GM12878 (cell line): ENCODE measurements at regions not wholly inside any gene's neighbourhood (a gene's known extent, or its start where the extent isn't known, plus 50 kb on each side); places are given as distances from the start of the nearest gene placed in this dataset.

Experiments
- ATAC-seq: fragments of 200-7000 bp; cut with Tn5 transposase; 3 replicates; pipeline ENCODE4 v1.9.1; 2020; ENCODE audit warnings: mild to moderate bottlenecking, moderate library complexity
- BruUV-seq: library from RNA; stranded (reverse); fragments of 400-500 nt; replicated peaks from 2 replicates; lab custom pipeline; 2021; lab: Mats Ljungman, UMichigan
- CTCF ChIA-PET: fragments of 300-600 bp; sonication (Branson Sonifier 250); formaldehyde crosslinking; extraction: SDS; loops from one replicate; lab custom pipeline; 2021; ENCODE audit warnings: inconsistent platforms; lab: Yijun Ruan, JAX
- POLR2A ChIA-PET: fragments of 350-600 bp; formaldehyde crosslinking; extraction: SDS; loops from one replicate; lab custom pipeline; 2021; ENCODE audit warnings: inconsistent platforms; lab: Charles Lee
- RAD21 ChIA-PET: fragments of 300-600 bp; sonication (Branson Sonifier 250); formaldehyde crosslinking; loops from one replicate; lab custom pipeline; 2023; ENCODE audit warnings: antibody characterized with exemption; ENCODE audit not compliant: unreplicated experiment; lab: Charles Lee
- SMC1A ChIA-PET: fragments of 300-600 bp; sonication (Branson Sonifier 250); formaldehyde crosslinking; loops from one replicate; lab custom pipeline; 2023; ENCODE audit not compliant: unreplicated experiment, uncharacterized antibody; lab: Charles Lee
- DNase-seq: peaks from one replicate; pipeline ENCODE4 v3.0.0-alpha.2; 2011; ENCODE audit warnings: low read depth, low spot score
- FAIRE-seq: peaks from 3 replicates; lab custom pipeline; 2011; peaks lifted over from hg19 to GRCh38; lab: Jason Lieb, UNC
- H2AFZ ChIP-seq: 2 replicates; pipeline ENCODE4 v1.6.0; 2011; ENCODE audit warnings: low read depth, low read length, control low read depth; ENCODE audit not compliant: control insufficient read depth
- H3K27ac ChIP-seq: 2 replicates; pipeline ENCODE4 v1.5.1; 2011; ENCODE audit warnings: control low read depth; ENCODE audit not compliant: control insufficient read depth, insufficient read depth
- H3K27me3 ChIP-seq, 2 experiments: replicated peaks in 1 of 2; 2 replicates each; pipeline versions ENCODE4 v1.6.0 to v1.6.1; 2011; ENCODE audit warnings: low read length in 1 of 2; ENCODE audit not compliant: control insufficient read depth in 2 of 2, insufficient read depth in 2 of 2
- H3K36me3 ChIP-seq, 2 experiments: 2 replicates each; pipeline ENCODE4 v1.5.1; 2011; ENCODE audit warnings: low read length in 1 of 2; ENCODE audit not compliant: control insufficient read depth in 2 of 2, insufficient read depth in 2 of 2
- H3K4me1 ChIP-seq: 2 replicates; pipeline ENCODE4 v1.6.1; 2011; ENCODE audit warnings: mild to moderate bottlenecking, low read length, moderate library complexity, mixed read lengths; ENCODE audit not compliant: control insufficient read depth, insufficient read depth
- H3K4me2 ChIP-seq: 2 replicates; pipeline ENCODE4 v1.6.0; 2011; ENCODE audit warnings: control low read depth; ENCODE audit not compliant: control insufficient read depth, insufficient read depth
- H3K4me3 ChIP-seq: fragments of 200-600 bp; sonication (generic); 2 replicates; pipeline ENCODE4 v1.5.1; 2016
- H3K79me2 ChIP-seq: 2 replicates; pipeline ENCODE4 v1.6.0; 2011; ENCODE audit warnings: low read length; ENCODE audit not compliant: control insufficient read depth, insufficient read depth
- H3K9ac ChIP-seq: 2 replicates; pipeline ENCODE4 v1.8.0; 2011; ENCODE audit warnings: low read length, control low read depth, mixed read lengths; ENCODE audit not compliant: control insufficient read depth, insufficient read depth
- H3K9me3 ChIP-seq: replicated peaks from 3 replicates; pipeline ENCODE4 v1.5.1; 2011; ENCODE audit warnings: mild to moderate bottlenecking, low read length; ENCODE audit not compliant: control insufficient read depth, insufficient read depth
- H4K20me1 ChIP-seq: 2 replicates; pipeline ENCODE4 v1.6.0; 2011; ENCODE audit not compliant: control insufficient read depth, insufficient read depth
- NR2C2 ChIP-seq: IDR thresholded peaks from 2 replicates; pipeline ENCODE4 v1.6.1; 2011; ENCODE audit warnings: borderline replicate concordance, low read depth; ENCODE audit not compliant: control insufficient read depth, insufficient read length
- SMAD1 ChIP-seq: fragments of 450-650 bp; IDR thresholded peaks from 2 replicates; pipeline ENCODE4 v1.6.1; 2018; ENCODE audit warnings: mild to moderate bottlenecking, low read depth; ENCODE audit not compliant: partially characterized antibody
- WGBS: methylation state at CpG from one replicate; pipeline ENCODE4 v1.1.6; 2016; ENCODE audit warnings: low lambda C conversion rate; ENCODE audit not compliant: insufficient replicate concordance, insufficient coverage; ENCODE audit errors: missing lambda C conversion rate; 5-methylcytosine and 5-hydroxymethylcytosine counted together
- in situ Hi-C: fragments of 300-500 bp; cut with MboI; formaldehyde crosslinking; loops from 9 replicates; pipeline ENCODE4 v1.14.3; 2018; ENCODE audit warnings: mixed read lengths
- intact Hi-C: fragments of 100-400 bp; cut with micrococcal nuclease; formaldehyde crosslinking; loops from one replicate; pipeline ENCODE4 v1.14.2; 2022; ENCODE audit not compliant: unreplicated experiment
- TF ChIP-seq, protein P1 (sequence below): IDR thresholded peaks from 2 replicates; pipeline ENCODE4 v1.6.1; 2012; ENCODE audit warnings: improper control_type of control experiment, low read depth, low read length; ENCODE audit not compliant: insufficient replicate concordance
- TF ChIP-seq, protein P2 (sequence below): IDR thresholded peaks from 2 replicates; pipeline ENCODE4 v1.6.1; 2012; ENCODE audit warnings: low read depth, low read length, improper control_type of control experiment
- TF ChIP-seq, protein P3 (sequence below): fragments of 450-650 bp; IDR thresholded peaks from 2 replicates; pipeline ENCODE4 v1.6.1; 2017; ENCODE audit warnings: borderline replicate concordance

DNA sequence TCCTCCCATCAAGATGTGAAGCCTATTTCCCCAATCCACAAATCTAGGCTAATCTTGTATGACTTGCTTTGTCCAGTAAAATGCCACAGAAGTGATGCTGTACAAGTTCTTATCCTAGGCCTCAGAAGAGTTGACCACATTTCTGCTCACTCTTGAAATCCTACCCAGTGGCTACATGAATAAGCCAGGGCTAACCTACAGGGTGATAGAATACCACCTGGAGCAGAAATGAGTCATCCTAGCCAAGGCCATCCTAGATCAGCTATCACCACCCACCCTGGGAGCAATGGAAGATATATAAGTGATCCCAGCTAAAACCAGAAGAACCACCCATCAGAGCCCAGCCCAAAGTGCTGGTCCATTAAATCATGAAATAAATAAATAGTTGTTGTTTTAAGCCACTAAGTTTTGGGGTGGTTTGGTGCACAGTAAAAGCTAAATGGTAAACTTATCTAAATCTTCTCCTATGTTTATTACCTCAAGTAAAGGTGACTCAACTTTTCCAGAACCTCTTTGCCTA, 105.1 kb downstream of the RPS29 start (continued):
- TF ChIP-seq, protein P1, sequence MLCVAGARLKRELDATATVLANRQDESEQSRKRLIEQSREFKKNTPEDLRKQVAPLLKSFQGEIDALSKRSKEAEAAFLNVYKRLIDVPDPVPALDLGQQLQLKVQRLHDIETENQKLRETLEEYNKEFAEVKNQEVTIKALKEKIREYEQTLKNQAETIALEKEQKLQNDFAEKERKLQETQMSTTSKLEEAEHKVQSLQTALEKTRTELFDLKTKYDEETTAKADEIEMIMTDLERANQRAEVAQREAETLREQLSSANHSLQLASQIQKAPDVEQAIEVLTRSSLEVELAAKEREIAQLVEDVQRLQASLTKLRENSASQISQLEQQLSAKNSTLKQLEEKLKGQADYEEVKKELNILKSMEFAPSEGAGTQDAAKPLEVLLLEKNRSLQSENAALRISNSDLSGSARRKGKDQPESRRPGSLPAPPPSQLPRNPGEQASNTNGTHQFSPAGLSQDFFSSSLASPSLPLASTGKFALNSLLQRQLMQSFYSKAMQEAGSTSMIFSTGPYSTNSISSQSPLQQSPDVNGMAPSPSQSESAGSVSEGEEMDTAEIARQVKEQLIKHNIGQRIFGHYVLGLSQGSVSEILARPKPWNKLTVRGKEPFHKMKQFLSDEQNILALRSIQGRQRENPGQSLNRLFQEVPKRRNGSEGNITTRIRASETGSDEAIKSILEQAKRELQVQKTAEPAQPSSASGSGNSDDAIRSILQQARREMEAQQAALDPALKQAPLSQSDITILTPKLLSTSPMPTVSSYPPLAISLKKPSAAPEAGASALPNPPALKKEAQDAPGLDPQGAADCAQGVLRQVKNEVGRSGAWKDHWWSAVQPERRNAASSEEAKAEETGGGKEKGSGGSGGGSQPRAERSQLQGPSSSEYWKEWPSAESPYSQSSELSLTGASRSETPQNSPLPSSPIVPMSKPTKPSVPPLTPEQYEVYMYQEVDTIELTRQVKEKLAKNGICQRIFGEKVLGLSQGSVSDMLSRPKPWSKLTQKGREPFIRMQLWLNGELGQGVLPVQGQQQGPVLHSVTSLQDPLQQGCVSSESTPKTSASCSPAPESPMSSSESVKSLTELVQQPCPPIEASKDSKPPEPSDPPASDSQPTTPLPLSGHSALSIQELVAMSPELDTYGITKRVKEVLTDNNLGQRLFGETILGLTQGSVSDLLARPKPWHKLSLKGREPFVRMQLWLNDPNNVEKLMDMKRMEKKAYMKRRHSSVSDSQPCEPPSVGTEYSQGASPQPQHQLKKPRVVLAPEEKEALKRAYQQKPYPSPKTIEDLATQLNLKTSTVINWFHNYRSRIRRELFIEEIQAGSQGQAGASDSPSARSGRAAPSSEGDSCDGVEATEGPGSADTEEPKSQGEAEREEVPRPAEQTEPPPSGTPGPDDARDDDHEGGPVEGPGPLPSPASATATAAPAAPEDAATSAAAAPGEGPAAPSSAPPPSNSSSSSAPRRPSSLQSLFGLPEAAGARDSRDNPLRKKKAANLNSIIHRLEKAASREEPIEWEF: no peak
- TF ChIP-seq, protein P2, sequence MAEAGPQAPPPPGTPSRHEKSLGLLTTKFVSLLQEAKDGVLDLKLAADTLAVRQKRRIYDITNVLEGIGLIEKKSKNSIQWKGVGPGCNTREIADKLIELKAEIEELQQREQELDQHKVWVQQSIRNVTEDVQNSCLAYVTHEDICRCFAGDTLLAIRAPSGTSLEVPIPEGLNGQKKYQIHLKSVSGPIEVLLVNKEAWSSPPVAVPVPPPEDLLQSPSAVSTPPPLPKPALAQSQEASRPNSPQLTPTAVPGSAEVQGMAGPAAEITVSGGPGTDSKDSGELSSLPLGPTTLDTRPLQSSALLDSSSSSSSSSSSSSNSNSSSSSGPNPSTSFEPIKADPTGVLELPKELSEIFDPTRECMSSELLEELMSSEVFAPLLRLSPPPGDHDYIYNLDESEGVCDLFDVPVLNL: no peak
- TF ChIP-seq SMAD1: no peak

DNA sequence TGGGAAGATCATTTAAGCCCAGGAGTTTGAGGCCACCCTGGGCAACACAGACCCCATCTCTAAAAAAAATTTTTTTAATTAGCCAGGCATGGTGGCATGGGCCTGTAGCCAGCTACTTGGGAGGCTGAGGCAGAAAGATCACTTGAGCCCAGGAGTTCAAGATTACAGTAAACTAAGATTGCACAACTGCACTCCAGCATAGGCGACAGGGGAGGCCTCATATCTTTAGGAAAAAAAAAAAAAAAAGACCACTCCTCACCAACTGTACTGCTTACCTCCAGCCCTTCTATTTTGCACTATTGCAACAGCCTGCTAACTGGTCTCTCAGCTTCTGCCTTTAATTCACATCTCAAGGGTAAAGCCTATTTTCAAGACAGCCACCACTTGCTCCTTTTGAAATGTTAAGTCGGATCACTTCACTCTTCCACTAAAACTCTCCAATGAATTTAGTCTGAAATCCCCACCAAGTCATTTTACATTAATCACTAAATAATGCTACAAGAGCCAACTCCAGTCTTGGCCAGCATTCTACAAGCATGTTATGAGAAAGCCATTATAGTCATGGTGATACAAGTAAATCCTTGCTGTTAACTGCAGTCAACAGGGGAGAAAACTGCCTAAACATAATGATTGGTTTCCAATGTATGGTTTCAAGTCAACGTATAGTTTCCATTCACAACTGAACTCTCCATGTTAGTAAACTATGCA, 106.0 kb downstream of the RPS29 start:
- CTCF ChIA-PET: interaction anchor here (1.3 to 2.6 kb wide), 2 partner anchors 18 to 19 kb away, joined by 4 to 13 read pairs; no protein-coding TSS in a partner anchor
- SMC1A ChIA-PET: interaction anchor here (1.7 kb wide), 1 partner anchor 18 kb away, joined by 4 read pairs; no protein-coding TSS in a partner anchor
- H3K27ac ChIP-seq: no peak overlapping the region
- H3K27me3 ChIP-seq: no peaks in the 10 kb centered on the region
- H3K4me2 ChIP-seq: no peak overlapping the region
- no peak for ATAC-seq
- H3K4me3 ChIP-seq: no peak overlapping the region
- H3K9me3 ChIP-seq: no peaks in the 10 kb centered on the region
- no peaks in the 10 kb centered on the region for H3K36me3 ChIP-seq
- POLR2A ChIA-PET: no interaction called here
- no TSS peak for BruUV-seq
- no peak for DNase-seq
- FAIRE-seq: no peak
- H3K79me2 ChIP-seq: no peaks in the 10 kb centered on the region
- no peaks in the 10 kb centered on the region for H4K20me1 ChIP-seq
- WGBS: 19% methylated on average over 3 of the region's 3 CpGs
- intact Hi-C loops (no loop called here), in situ Hi-C loops (no loop called here)
- H3K9ac ChIP-seq: no peak overlapping the region
- RAD21 ChIA-PET: no interaction called here
- H3K4me1 ChIP-seq: peaks cover 11% of the 10 kb centered on the region; the same call in 1 of the 2 replicates
- no peak overlapping the region for H2AFZ ChIP-seq
- no peak for TF ChIP-seq NR2C2
- TF ChIP-seq, protein P3, sequence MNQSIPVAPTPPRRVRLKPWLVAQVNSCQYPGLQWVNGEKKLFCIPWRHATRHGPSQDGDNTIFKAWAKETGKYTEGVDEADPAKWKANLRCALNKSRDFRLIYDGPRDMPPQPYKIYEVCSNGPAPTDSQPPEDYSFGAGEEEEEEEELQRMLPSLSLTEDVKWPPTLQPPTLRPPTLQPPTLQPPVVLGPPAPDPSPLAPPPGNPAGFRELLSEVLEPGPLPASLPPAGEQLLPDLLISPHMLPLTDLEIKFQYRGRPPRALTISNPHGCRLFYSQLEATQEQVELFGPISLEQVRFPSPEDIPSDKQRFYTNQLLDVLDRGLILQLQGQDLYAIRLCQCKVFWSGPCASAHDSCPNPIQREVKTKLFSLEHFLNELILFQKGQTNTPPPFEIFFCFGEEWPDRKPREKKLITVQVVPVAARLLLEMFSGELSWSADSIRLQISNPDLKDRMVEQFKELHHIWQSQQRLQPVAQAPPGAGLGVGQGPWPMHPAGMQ: no peak
